H1 (cell line): ENCODE measurements at regions not wholly inside any gene's neighbourhood (a gene's known extent, or its start where the extent isn't known, plus 50 kb on each side); places are given as distances from the start of the nearest gene placed in this dataset.

Experiments
- CTCF ChIA-PET: fragments of 300-600 bp; sonication (Branson Sonifier 250); formaldehyde crosslinking; loops from one replicate; lab custom pipeline; 2021; ENCODE audit not compliant: partially characterized antibody; lab: Charles Lee
- POLR2A ChIA-PET: fragments of 300-600 bp; sonication (Branson Sonifier 250); formaldehyde crosslinking; loops from one replicate; lab custom pipeline; 2021; ENCODE audit warnings: inconsistent platforms; ENCODE audit not compliant: partially characterized antibody; lab: Charles Lee
- DNase-seq, 2 experiments: peaks; one replicate each; pipeline versions ENCODE4 v3.0.0 to v3.0.0-alpha.2; 2010 to 2022; ENCODE audit warnings: low spot score in 2 of 2, low read depth in 1 of 2, mixed read lengths in 1 of 2
- FAIRE-seq: peaks from 2 replicates; lab custom pipeline; 2011; peaks lifted over from hg19 to GRCh38; lab: Jason Lieb, UNC
- H2AFZ ChIP-seq: 2 replicates; pipeline ENCODE4 v1.8.1; 2012; ENCODE audit warnings: low read length, inconsistent platforms
- H2AK5ac ChIP-seq: 2 replicates; pipeline ENCODE4 v1.6.1; 2013; ENCODE audit warnings: low read depth, low read length
- H2BK120ac ChIP-seq: replicated peaks from 2 replicates; pipeline ENCODE3; 2013; ENCODE audit warnings: low read depth, low read length, inconsistent platforms
- H2BK12ac ChIP-seq: 2 replicates; pipeline ENCODE4 v1.6.1; 2013; ENCODE audit warnings: low read depth, low read length
- H2BK15ac ChIP-seq: 2 replicates; pipeline ENCODE4 v1.6.1; 2013; ENCODE audit warnings: low read length
- H2BK20ac ChIP-seq: 2 replicates; pipeline ENCODE4 v1.6.1; 2013; ENCODE audit warnings: low read length
- H2BK5ac ChIP-seq: 2 replicates; pipeline ENCODE4 v1.6.1; 2013; ENCODE audit warnings: low read depth, low read length
- H3K14ac ChIP-seq: 2 replicates; pipeline ENCODE4 v1.6.1; 2013; ENCODE audit warnings: inconsistent platforms; ENCODE audit not compliant: insufficient read length
- H3K18ac ChIP-seq: 2 replicates; pipeline ENCODE4 v1.6.1; 2013; ENCODE audit warnings: low read length; ENCODE audit errors: extremely low read depth
- H3K23ac ChIP-seq: 2 replicates; pipeline ENCODE4 v1.6.1; 2013; ENCODE audit warnings: inconsistent platforms; ENCODE audit not compliant: insufficient read length
- H3K23me2 ChIP-seq: 2 replicates; pipeline ENCODE4 v1.6.1; 2013; ENCODE audit warnings: low read depth, low read length
- H3K27ac ChIP-seq: 2 replicates; pipeline ENCODE4 v1.6.1; 2011; ENCODE audit warnings: low read depth, low read length, inconsistent platforms
- H3K27me3 ChIP-seq, 4 experiments: replicated peaks in 1 of 4; 1 replicate in 1 of 4; 2 replicates in 3 of 4; pipeline versions ENCODE4 v1.6.1 to v1.8.1; 2011 to 2013; ENCODE audit warnings: low read length in 3 of 4, mild to moderate bottlenecking in 3 of 4, inconsistent platforms in 2 of 4, mixed read lengths in 2 of 4, moderate library complexity in 1 of 4; ENCODE audit not compliant: control insufficient read depth in 3 of 4, insufficient read depth in 3 of 4; ENCODE audit errors: extremely low read depth in 1 of 4
- H3K36me3 ChIP-seq, 4 experiments: 2 replicates each; pipeline versions ENCODE4 v1.6.1 to v1.8.1; 2011 to 2013; ENCODE audit warnings: mild to moderate bottlenecking in 4 of 4, low read length in 3 of 4, moderate library complexity in 2 of 4, control low read depth in 1 of 4, inconsistent platforms in 1 of 4; ENCODE audit not compliant: insufficient read depth in 4 of 4, control insufficient read depth in 2 of 4
- H3K4ac ChIP-seq: replicated peaks from 2 replicates; pipeline ENCODE3; 2013; ENCODE audit warnings: low read length, low read depth, mixed read lengths, inconsistent platforms; ENCODE audit not compliant: insufficient read length
- H3K4me1 ChIP-seq, 4 experiments: replicated peaks in 1 of 4; 1 replicate in 1 of 4; 2 replicates in 3 of 4; pipeline versions ENCODE4 v1.6.1 to v1.8.1; 2011 to 2013; ENCODE audit warnings: low read length in 3 of 4, inconsistent platforms in 2 of 4, mixed read lengths in 1 of 4; ENCODE audit not compliant: insufficient read depth in 4 of 4, control insufficient read depth in 3 of 4
- H3K4me2 ChIP-seq, 2 experiments: 2 replicates each; pipeline versions ENCODE4 v1.6.1 to v1.8.1; 2011 to 2013; ENCODE audit warnings: low read depth in 2 of 2, low read length in 2 of 2, control low read depth in 1 of 2, inconsistent platforms in 1 of 2, mild to moderate bottlenecking in 1 of 2; ENCODE audit not compliant: insufficient read depth in 1 of 2
- H3K4me3 ChIP-seq, 4 experiments: fragments of 200-600, 300-600 bp in 1 of 4; sonication (generic), shearing (Covaris generic), sonication (Bioruptor Twin) in 1 of 4; 2 replicates each; pipeline versions ENCODE4 v1.5.1 to v1.8.1; 2011 to 2016; ENCODE audit warnings: low read length in 4 of 4, low read depth in 3 of 4, control low read depth in 2 of 4, inconsistent platforms in 2 of 4, mild to moderate bottlenecking in 2 of 4, mixed read lengths in 1 of 4, moderate library complexity in 1 of 4; ENCODE audit not compliant: insufficient read depth in 2 of 4; ENCODE audit errors: extremely low read depth in 1 of 4
- H3K56ac ChIP-seq: replicated peaks from 2 replicates; pipeline ENCODE3; 2013; ENCODE audit warnings: low read depth, mild to moderate bottlenecking, mixed read lengths, low read length, inconsistent platforms; ENCODE audit not compliant: insufficient read length
- H3K79me1 ChIP-seq: 2 replicates; pipeline ENCODE4 v1.6.1; 2013; ENCODE audit warnings: low read depth, low read length, control low read depth
- H3K79me2 ChIP-seq, 2 experiments: 2 replicates each; pipeline versions ENCODE4 v1.6.1 to v1.8.1; 2012 to 2013; ENCODE audit warnings: low read length in 2 of 2, mild to moderate bottlenecking in 2 of 2, inconsistent platforms in 1 of 2; ENCODE audit not compliant: insufficient read depth in 2 of 2, control insufficient read depth in 1 of 2
- H3K9ac ChIP-seq, 4 experiments: replicated peaks in 1 of 4; 1 replicate in 1 of 4; 2 replicates in 3 of 4; pipeline versions ENCODE4 v1.6.1 to v1.8.1; 2011 to 2013; ENCODE audit warnings: low read depth in 3 of 4, low read length in 3 of 4, control low read depth in 2 of 4, mild to moderate bottlenecking in 2 of 4, moderate library complexity in 2 of 4, inconsistent platforms in 1 of 4; ENCODE audit errors: extremely low read depth in 1 of 4
- H3K9me3 ChIP-seq, 2 experiments: 2 replicates each; pipeline versions ENCODE4 v1.6.1 to v1.8.1; 2012 to 2013; ENCODE audit warnings: mild to moderate bottlenecking in 2 of 2, moderate library complexity in 2 of 2, control low read depth in 1 of 2, inconsistent platforms in 1 of 2, low read depth in 1 of 2, low read length in 1 of 2, mixed read lengths in 1 of 2; ENCODE audit not compliant: insufficient read depth in 2 of 2
- H4K20me1 ChIP-seq, 2 experiments: replicated peaks in 1 of 2; 2 replicates each; pipeline versions ENCODE3 to v1.8.1; 2011 to 2013; ENCODE audit warnings: inconsistent platforms in 2 of 2, low read length in 2 of 2, mild to moderate bottlenecking in 1 of 2; ENCODE audit not compliant: insufficient read depth in 2 of 2, control insufficient read depth in 1 of 2
- H4K5ac ChIP-seq: 2 replicates; pipeline ENCODE4 v1.6.1; 2013; ENCODE audit warnings: low read length, low read depth, mixed read lengths, inconsistent platforms; ENCODE audit not compliant: insufficient read length
- H4K8ac ChIP-seq: 2 replicates; pipeline ENCODE4 v1.8.0; 2013; ENCODE audit warnings: mild to moderate bottlenecking, moderate library complexity, low read length, inconsistent platforms; ENCODE audit not compliant: insufficient read depth; ENCODE audit errors: extremely low read depth
- H4K91ac ChIP-seq: replicated peaks from 2 replicates; pipeline ENCODE3; 2013; ENCODE audit warnings: low read length, mixed read lengths, inconsistent platforms; ENCODE audit not compliant: insufficient read length
- GTF2F1 ChIP-seq: IDR thresholded peaks from 2 replicates; pipeline ENCODE4 v1.6.1; 2012; ENCODE audit warnings: low read depth, low read length, improper control_type of control experiment, borderline replicate concordance
- KDM4A ChIP-seq: IDR thresholded peaks from one replicate; pipeline ENCODE4 v1.7.1; 2012; ENCODE audit warnings: low read depth, mild to moderate bottlenecking, moderate library complexity, low read length, inconsistent platforms; ENCODE audit not compliant: severe bottlenecking
- POU5F1 ChIP-seq: IDR thresholded peaks from 2 replicates; pipeline ENCODE4 v1.6.1; 2011; ENCODE audit warnings: low read depth, mild to moderate bottlenecking, low read length, moderate library complexity
- WGBS, 2 experiments: shearing (Covaris generic) in 1 of 2; methylation state at CpG; one replicate each; pipeline versions ENCODE4 v1.1.6 to v1.1.7; 2013 to 2015; ENCODE audit warnings: low lambda C conversion rate in 2 of 2, mixed read lengths in 2 of 2, inconsistent platforms in 1 of 2, low coverage in 1 of 2, missing lambda C conversion rate in 1 of 2; ENCODE audit not compliant: insufficient replicate concordance in 2 of 2, insufficient coverage in 1 of 2, insufficient read length in 1 of 2; ENCODE audit errors: extremely low coverage in 1 of 2, missing lambda C conversion rate in 1 of 2; 5-methylcytosine and 5-hydroxymethylcytosine counted together
- TF ChIP-seq, protein P1 (sequence below): IDR thresholded peaks from 2 replicates; pipeline ENCODE4 v1.6.1; 2012; ENCODE audit warnings: low read length, inconsistent platforms

- Histone ChIP-seq H3K4ac (no peak overlapping the region), H2AFZ (no peak overlapping the region), H2AK5ac (no peak overlapping the region), H3K9ac (no peak overlapping the region), H2BK5ac (no peak overlapping the region), H3K4me1 (0 out of 7 replicates have a peak, but pooled peaks cover 0 to 3% (median 0%) of the 10 kb centered on the region in 4 experiments), H3K4me2 (no peak overlapping the region), H3K27ac (no peak overlapping the region), H3K79me1 (no peaks in the 10 kb centered on the region), H3K23me2 (no peaks in the 10 kb centered on the region), H3K79me2 (no peaks in the 10 kb centered on the region), H3K23ac (no peak overlapping the region), H4K8ac (no peak overlapping the region), H3K14ac (no peak overlapping the region), H3K18ac (no peak overlapping the region), H3K56ac (no peak overlapping the region), H2BK15ac (no peak overlapping the region), H4K5ac (no peak overlapping the region), H2BK120ac (no peak overlapping the region), H3K27me3 (no peaks in the 10 kb centered on the region), H3K9me3 (peaks cover 0 to 7% of the 10 kb centered on the region in 2 experiments; a peak in 1 of 4 replicates), H4K91ac (no peak overlapping the region), H3K36me3 (no peaks in the 10 kb centered on the region), H3K4me3 (no peak overlapping the region), H2BK12ac (no peak overlapping the region), H2BK20ac (no peak overlapping the region), H4K20me1 (no peaks in the 10 kb centered on the region)
- FAIRE-seq, result no peak
- no peak for TF ChIP-seq POU5F1
- TF ChIP-seq, protein P1, sequence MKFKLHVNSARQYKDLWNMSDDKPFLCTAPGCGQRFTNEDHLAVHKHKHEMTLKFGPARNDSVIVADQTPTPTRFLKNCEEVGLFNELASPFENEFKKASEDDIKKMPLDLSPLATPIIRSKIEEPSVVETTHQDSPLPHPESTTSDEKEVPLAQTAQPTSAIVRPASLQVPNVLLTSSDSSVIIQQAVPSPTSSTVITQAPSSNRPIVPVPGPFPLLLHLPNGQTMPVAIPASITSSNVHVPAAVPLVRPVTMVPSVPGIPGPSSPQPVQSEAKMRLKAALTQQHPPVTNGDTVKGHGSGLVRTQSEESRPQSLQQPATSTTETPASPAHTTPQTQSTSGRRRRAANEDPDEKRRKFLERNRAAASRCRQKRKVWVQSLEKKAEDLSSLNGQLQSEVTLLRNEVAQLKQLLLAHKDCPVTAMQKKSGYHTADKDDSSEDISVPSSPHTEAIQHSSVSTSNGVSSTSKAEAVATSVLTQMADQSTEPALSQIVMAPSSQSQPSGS, result no peak
- no peak for TF ChIP-seq KDM4A
- no peak for TF ChIP-seq GTF2F1
- CTCF ChIA-PET, result interaction anchor here (0.9 kb wide), 1 partner anchor 121 kb away, joined by 3 read pairs; no protein-coding TSS in a partner anchor
- POLR2A ChIA-PET, result no interaction called here
- 77% methylated on average over 1 of the region's 1 CpG; no CpG with 5 or more reads in 1 of the 2 experiments for WGBS, 2 experiments
- no peak for DNase-seq
These were observed 269.0 kb upstream of the MPDZ start for GRCh38 chr9:13548535-13548934.
